WI38 (cell line): ENCODE measurements at regions not wholly inside any gene's neighbourhood (a gene's known extent, or its start where the extent isn't known, plus 50 kb on each side); places are given as distances from the start of the nearest gene placed in this dataset.

Experiments used
- H3K4me3 ChIP-seq: 2 replicates; pipeline ENCODE4 v1.5.1; 2011; ENCODE audit warnings: low read depth, mild to moderate bottlenecking, control low read depth, low read length
- TF ChIP-seq, protein P1 (sequence below): IDR thresholded peaks from 2 replicates; pipeline ENCODE4 v1.5.1; 2012; ENCODE audit warnings: low read depth, mild to moderate bottlenecking, control low read depth, low read length

DNA sequence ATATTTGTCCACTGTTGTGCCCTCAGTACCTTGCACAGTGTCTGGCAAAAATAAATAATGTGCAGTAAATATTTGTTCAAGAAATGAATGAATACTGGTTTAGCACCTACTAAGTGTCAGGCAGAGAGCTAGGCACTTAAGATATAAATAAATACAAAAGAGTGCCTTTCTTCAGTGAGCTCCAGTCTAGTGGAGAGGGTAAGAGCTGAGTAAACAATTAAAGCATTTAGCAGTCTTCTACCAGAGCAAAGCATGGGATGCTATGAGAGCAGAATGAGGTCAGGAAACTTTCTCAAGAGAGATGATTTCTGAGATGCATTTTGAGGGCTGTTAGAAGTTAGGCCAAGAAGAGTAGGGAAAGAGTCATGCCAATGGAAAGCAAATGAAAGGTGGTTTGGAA lies 314.7 kb downstream of the DSC3 start:
- H3K4me3 ChIP-seq = no peak overlapping the region
- TF ChIP-seq, protein P1, sequence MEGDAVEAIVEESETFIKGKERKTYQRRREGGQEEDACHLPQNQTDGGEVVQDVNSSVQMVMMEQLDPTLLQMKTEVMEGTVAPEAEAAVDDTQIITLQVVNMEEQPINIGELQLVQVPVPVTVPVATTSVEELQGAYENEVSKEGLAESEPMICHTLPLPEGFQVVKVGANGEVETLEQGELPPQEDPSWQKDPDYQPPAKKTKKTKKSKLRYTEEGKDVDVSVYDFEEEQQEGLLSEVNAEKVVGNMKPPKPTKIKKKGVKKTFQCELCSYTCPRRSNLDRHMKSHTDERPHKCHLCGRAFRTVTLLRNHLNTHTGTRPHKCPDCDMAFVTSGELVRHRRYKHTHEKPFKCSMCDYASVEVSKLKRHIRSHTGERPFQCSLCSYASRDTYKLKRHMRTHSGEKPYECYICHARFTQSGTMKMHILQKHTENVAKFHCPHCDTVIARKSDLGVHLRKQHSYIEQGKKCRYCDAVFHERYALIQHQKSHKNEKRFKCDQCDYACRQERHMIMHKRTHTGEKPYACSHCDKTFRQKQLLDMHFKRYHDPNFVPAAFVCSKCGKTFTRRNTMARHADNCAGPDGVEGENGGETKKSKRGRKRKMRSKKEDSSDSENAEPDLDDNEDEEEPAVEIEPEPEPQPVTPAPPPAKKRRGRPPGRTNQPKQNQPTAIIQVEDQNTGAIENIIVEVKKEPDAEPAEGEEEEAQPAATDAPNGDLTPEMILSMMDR = no peak

DNA sequence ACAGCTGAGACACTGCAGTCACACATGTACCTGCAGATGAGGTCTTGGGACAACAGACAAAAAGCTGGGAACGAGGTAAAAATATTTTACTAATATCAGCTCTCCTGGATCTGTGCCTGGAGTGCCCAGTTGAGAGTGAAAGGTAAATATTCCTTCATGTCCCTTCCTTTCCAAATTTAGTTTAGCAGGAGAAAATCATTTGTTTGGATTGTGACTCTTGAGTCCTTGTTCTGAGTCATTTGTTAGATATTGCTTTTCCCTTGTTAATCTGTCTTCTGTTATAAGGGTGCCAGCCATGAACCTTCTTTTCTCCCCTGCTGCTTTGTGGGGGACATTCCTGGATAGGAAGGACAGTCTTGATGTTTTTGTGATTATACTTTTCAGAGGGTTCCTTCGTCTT lies 329.2 kb downstream of the DSC3 start:
- TF ChIP-seq, protein P1 = no peak
- no peak overlapping the region for H3K4me3 ChIP-seq

DNA sequence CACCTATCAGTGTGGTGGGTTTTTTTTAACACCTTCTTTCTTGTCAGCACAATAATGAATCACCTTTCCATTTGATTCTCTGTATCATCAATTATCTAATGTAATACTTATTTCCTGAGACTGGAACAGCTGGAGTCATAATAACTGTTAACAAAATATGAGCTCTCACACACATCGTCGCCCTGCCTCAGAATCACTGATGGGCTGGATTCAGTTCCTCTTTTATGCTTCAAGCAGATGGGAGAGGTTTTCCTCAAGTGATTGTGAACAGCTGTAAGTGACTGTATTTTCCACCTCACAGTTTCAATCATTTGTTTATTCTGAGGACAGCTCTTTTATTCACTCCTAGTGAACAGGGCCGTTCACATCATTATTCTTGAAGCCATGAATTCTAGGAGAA lies 330.2 kb downstream of the DSC3 start:
- H3K4me3 ChIP-seq = no peak overlapping the region
- TF ChIP-seq, protein P1 = no peak

DNA sequence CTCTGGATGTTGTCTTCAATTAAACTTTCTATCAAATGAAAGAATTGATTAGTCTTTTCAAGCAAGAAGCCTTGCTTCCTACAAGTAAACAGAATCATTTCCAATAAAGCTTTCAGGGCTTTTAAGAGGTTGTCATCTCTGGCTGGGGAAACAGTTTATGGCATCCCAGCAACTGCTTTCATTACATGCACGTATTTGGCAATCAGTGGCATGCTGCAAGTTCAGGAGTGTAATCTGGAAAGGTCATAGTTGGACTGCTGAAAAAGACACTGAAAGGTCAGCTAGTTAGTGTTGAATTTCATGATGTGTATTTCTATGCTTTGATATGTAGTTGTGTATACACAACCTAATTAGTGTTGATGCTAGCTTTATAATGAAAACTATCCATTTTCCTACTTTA lies 332.9 kb downstream of the DSC3 start:
- H3K4me3 ChIP-seq = no peak overlapping the region
- TF ChIP-seq, protein P1 = no peak

DNA sequence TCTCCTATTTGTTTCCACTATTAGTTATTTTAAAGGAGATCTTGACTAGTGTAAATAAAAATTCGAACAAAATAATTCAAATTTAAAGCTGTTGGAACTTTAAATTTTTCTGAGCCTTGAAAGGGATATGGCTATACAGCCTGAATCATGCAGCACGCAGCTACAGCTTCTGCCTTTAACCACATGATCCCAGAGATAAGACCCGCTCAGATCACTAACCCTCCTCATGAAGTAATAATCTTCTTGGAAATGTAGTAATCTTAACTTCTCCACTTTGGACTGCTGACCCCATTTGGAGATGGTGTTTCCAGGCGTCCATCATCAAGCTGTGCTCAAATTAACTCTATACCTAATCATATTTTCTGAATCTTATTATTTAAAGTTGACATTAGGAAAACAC lies 336.6 kb downstream of the DSC3 start:
- TF ChIP-seq, protein P1 = no peak
- H3K4me3 ChIP-seq = no peak overlapping the region

DNA sequence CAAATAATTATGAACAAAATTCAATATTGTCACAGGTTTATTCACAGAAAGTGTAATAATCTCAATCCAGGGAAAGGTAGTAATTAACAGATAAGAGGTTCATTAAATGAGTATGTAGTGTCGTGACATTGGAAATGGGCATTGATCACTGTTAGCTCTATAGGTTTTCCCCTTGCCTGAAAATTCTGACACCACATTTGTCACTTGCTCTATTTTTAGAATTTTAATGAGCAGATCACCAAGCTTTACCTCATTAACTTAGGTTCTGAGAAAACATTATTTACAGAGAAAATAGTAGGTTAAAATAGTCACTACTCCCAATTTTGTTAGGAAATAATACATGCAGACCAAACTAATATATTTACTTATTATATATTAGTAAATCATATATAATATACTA lies 344.0 kb downstream of the DSC3 start:
- TF ChIP-seq, protein P1 = no peak

DNA sequence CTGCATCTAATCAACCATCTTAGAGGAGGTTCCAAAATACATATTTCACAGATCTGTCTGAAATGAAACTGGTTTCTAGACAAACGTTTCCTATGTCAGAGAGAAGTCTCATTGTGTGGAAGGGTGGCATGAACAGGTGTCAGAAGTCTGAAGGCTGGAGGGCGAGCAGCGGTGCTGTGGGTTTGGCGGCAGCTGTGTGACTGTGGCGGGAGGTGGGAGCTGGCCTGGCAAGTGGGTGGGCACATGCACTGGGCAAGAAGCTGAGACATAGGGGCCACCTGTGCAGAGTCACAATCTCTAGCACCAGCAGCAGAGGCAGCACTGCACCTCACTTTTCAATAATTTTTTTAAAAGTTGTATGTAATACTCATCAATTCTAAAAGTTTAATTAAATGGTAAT lies 346.3 kb downstream of the DSC3 start:
- TF ChIP-seq, protein P1 = no peak
- no peak overlapping the region for H3K4me3 ChIP-seq

More for the DNA sequence above, 344.0 kb downstream of the DSC3 start:
- no peak overlapping the region for H3K4me3 ChIP-seq
